Rectal smooth muscle tissue (tissue), 1 donor: ENCODE measurements at regions not wholly inside any gene's neighbourhood (a gene's known extent, or its start where the extent isn't known, plus 50 kb on each side); places are given as distances from the start of the nearest gene placed in this dataset.
"Not testable (repeated sequence)": the region's sequence is repeated elsewhere in the genome, so short reads cannot be mapped to it uniquely, and the experiment has no call there.

Experiments
- H3K27ac ChIP-seq: one replicate; pipeline ENCODE4 v1.7.0; 2013; ENCODE audit warnings: low read depth, low read length, inconsistent platforms
- H3K27me3 ChIP-seq: one replicate; pipeline ENCODE4 v1.7.0; 2013; ENCODE audit warnings: low read length; ENCODE audit not compliant: control insufficient read depth, insufficient read depth
- H3K36me3 ChIP-seq: one replicate; pipeline ENCODE4 v1.7.0; 2013; ENCODE audit warnings: low read length; ENCODE audit not compliant: control insufficient read depth, insufficient read depth
- H3K4me1 ChIP-seq: one replicate; pipeline ENCODE4 v1.7.0; 2013; ENCODE audit warnings: low read length; ENCODE audit not compliant: control insufficient read depth, insufficient read depth
- H3K4me3 ChIP-seq: one replicate; pipeline ENCODE4 v1.7.0; 2013; ENCODE audit warnings: low read length
- H3K9ac ChIP-seq: one replicate; pipeline ENCODE4 v1.7.0; 2013; ENCODE audit warnings: low read length

DNA sequence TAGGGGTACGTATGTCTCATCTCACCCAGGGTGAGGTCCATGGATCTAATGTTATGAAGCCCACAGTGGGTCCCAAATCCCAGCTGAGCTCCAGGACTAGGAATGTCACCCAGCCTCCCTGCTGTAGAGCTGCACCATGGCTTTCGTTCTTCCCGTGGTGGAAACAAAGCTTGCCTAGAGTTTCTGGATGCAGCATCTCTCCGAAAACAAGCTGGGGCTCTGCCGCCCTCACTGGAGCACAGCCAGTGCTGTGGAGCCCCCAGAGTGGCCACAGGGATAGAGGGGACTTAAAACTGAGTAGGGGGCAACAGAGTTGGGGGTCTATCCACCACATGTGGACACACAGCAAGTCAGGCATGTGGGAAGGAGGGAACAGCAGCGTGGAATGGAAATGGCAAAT lies 192.1 kb downstream of the ANKRD30B start:
- H3K27me3 ChIP-seq, H3K4me3 ChIP-seq, H3K4me1 ChIP-seq, H3K36me3 ChIP-seq, H3K9ac ChIP-seq, H3K27ac ChIP-seq: not testable (repeated sequence)

DNA sequence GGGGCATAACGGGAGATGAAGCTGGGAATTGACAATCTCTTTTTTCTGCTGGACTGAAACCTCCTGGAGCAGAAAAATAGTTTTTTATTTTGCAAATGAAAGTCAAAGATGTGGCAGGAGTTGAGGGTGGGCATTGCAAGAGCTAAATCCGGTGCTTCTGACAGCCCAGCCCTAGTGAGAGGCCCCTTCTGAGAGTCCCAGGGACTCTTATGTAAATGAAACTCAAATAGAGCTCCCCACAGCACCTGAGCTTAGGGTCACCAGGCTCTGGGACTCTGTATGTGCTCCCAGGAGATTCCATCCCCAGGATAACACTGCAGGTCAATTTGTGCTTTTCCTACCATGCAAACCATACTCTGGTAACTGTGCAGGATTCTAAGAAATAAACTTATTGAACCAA lies 192.8 kb downstream of the ANKRD30B start:
- Histone ChIP-seq H3K9ac (no peak overlapping the region), H3K27me3 (no peaks in the 10 kb centered on the region), H3K4me1 (no peaks in the 10 kb centered on the region), H3K4me3 (no peak overlapping the region), H3K36me3 (no peaks in the 10 kb centered on the region), H3K27ac (no peak overlapping the region)

DNA sequence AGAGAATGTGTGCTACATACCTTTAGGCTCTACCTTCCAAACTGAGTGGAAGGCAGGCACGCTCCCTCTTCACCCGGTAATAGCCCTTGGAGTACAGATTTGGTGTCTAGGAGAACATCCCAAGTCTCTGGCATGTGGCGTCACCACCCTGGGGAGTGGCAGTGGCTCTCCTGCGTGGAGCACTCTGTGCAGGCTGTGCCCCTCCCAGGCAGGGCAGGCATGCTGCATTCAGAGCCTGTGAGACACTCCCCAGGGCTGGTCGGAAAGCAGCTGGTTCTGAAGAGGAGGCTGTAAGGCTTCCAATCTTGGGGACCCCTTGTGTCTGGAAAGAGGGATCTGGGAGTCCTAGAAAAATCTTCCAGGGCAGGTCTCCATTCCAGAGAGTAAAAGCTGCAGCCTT lies 193.3 kb downstream of the ANKRD30B start:
- Histone ChIP-seq H3K36me3 (no peaks in the 10 kb centered on the region), H3K4me3 (no peak overlapping the region), H3K27me3 (no peaks in the 10 kb centered on the region), H3K27ac (no peak overlapping the region), H3K9ac (no peak overlapping the region), H3K4me1 (no peaks in the 10 kb centered on the region)

DNA sequence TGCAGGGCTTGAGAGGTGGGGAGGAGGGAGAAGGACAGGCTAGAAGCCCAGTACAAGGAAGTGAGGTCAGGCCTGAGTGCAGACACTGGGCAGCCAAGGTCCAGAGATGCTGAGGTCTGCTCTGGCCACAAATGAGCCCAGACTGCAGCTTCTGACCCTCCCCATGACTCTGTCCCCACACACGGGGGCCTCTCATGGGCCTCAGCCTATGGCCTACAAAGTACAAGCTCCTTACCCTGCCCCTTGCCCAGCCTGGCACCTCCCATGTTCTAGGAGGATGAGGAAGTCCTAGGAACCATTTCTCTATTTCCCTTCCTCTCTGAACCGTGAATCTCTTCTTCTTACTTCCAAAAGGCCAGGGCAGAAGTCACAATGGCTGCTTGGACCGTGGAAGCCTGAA lies 193.8 kb downstream of the ANKRD30B start:
- Histone ChIP-seq H3K4me1 (no peaks in the 10 kb centered on the region), H3K9ac (no peak overlapping the region), H3K27ac (no peak overlapping the region), H3K36me3 (no peaks in the 10 kb centered on the region), H3K4me3 (no peak overlapping the region), H3K27me3 (no peaks in the 10 kb centered on the region)

DNA sequence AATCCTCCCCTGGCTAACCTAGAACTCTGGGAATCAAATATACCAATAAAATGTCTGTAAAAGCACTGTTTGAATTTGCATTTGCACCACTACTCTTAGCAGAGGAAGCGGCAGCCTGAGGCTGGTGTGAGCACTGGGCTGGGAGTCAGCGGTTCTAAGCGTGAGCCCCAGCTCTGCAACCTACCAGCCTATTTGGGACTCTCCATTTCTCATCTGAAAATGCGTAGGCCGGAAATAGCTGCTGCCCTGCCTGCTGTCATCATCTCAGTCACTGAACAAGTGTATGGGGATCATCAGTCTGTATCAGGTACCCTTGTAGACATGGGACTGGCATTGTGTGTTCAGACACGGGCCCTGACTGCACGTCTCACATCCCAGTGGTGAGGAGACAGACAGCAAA lies 194.3 kb downstream of the ANKRD30B start:
- Histone ChIP-seq H3K4me3 (no peak overlapping the region), H3K27me3 (no peaks in the 10 kb centered on the region), H3K4me1 (no peaks in the 10 kb centered on the region), H3K27ac (no peak overlapping the region), H3K36me3 (no peaks in the 10 kb centered on the region), H3K9ac (no peak overlapping the region)

DNA sequence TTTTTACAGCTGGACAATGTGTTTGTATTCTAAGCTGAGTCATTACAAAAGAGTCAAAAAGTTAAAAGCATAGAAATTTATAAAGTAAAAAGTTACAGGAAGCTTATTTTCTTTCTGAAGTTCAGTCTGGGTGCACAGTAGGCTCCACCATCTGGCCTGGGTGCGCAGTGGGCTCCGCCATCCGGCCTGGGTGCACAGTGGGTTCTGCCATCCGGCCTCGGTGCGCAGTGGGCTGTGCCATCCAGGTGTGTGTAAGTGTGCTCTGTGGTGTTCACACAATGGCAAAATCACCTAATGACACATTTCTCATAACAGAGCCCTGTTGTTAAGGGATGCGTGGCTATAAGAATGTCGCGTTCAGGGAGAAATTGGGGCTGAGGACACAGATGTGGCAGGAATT lies 195.5 kb downstream of the ANKRD30B start:
- H3K27me3 ChIP-seq: no peaks in the 10 kb centered on the region
- no peaks in the 10 kb centered on the region for H3K4me1 ChIP-seq
- no peaks in the 10 kb centered on the region for H3K36me3 ChIP-seq

DNA sequence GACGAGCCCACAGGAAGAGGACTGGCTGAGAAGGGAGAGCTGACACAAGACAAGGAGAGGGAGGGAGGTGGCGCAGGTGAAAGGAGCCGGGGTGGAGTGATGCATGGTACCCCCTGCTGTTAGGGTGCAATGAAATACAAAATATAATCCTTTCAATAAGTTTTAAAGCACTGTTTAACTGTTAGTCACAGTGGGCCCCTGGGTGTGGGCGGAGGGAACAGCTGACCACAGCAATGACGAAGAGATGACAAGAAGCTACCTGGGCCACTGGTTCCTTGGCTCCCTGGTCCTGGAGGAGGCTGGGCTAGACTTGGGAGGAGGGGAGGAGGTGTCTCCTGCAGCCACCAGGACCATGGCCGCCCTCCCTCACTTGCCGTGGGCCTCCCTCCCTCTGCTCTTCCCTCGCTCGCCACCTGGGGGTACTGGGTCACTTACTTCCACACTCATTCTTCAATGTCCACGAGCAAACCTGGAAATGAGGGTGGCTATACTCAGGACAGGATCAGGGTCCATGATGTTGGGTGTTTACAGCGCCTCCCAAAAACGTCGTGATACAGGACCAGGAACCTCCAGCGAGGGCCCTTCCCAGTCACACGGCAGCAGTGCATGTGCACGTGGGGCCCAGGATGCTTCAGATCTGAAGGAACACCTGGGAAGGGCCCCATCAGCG lies 196.1 kb downstream of the ANKRD30B start:
- no peaks in the 10 kb centered on the region for H3K27me3 ChIP-seq
- H3K4me1 ChIP-seq: no peaks in the 10 kb centered on the region
- no peak overlapping the region for H3K4me3 ChIP-seq
- no peaks in the 10 kb centered on the region for H3K36me3 ChIP-seq
- no peak overlapping the region for H3K27ac ChIP-seq
- no peak overlapping the region for H3K9ac ChIP-seq

More for the DNA sequence above, 195.5 kb downstream of the ANKRD30B start:
- no peak overlapping the region for H3K27ac ChIP-seq
- H3K9ac ChIP-seq: no peak overlapping the region
- H3K4me3 ChIP-seq: no peak overlapping the region

DNA sequence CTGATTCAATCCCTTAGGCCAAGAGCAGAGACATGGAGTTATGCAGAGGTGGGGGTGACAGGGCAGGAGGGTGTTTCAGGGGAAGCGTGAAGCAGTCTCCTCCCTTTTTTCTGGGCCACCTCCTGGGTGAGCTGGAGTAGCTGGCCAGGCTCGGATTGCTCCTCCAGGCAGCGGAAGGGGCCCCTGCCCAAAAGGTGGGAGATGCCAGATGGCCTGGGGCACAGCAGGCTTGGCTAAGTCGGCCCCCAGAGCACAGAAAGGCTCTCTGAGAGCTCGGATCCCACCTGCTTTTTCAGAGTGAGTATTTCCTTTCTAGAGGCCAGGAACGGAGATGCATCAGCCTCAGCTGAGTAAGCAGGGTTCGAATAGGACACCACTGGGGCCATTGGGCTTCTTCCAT lies 196.9 kb downstream of the ANKRD30B start:
- Histone ChIP-seq H3K36me3 (no peaks in the 10 kb centered on the region), H3K9ac (no peak overlapping the region), H3K27ac (no peak overlapping the region), H3K4me3 (no peak overlapping the region), H3K27me3 (no peaks in the 10 kb centered on the region), H3K4me1 (no peaks in the 10 kb centered on the region)

DNA sequence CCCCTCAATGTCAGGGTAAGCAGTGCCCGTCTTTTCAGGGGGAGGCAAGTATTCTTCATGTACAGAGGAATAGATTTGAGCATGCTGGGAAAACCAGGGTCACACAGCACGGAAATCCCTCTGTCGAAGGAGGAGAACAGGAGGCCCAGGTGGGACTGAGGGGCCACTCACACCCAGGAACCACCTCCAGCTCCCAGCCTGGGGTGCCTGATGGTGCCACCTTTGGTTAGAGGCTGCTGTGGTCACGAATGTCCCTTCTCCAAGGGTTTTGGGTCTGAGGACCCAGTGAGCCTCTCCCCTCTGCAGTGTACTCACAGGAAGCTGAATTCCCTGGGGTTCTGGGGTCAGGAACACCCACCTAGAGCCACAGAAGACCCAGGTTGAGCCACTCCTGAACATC lies 197.3 kb downstream of the ANKRD30B start:
- Histone ChIP-seq H3K4me1 (no peaks in the 10 kb centered on the region), H3K4me3 (no peak overlapping the region), H3K9ac (no peak overlapping the region), H3K27ac (no peak overlapping the region), H3K27me3 (no peaks in the 10 kb centered on the region), H3K36me3 (no peaks in the 10 kb centered on the region)

DNA sequence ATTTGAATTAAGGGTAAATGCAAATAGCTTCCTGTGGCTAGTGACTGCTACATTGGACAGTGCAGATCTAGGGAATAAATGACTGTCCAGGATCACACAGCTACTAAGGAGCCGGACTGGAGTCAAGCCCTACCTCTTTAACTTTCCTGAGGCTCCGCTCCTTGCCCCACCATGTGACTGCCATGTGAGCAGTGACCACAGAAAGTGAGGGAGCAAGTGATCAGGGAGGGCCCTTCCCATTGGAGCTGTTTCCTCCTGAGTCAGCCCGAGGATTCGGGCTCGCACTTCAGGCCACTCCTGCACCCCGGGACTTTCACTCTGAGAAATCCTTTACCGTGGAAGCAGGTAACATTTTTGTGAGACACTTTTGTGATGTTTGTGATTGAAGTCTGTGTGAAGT lies 198.0 kb downstream of the ANKRD30B start:
- Histone ChIP-seq H3K36me3 (no peaks in the 10 kb centered on the region), H3K27me3 (no peaks in the 10 kb centered on the region), H3K4me3 (no peak overlapping the region), H3K27ac (no peak overlapping the region), H3K9ac (no peak overlapping the region), H3K4me1 (no peaks in the 10 kb centered on the region)

DNA sequence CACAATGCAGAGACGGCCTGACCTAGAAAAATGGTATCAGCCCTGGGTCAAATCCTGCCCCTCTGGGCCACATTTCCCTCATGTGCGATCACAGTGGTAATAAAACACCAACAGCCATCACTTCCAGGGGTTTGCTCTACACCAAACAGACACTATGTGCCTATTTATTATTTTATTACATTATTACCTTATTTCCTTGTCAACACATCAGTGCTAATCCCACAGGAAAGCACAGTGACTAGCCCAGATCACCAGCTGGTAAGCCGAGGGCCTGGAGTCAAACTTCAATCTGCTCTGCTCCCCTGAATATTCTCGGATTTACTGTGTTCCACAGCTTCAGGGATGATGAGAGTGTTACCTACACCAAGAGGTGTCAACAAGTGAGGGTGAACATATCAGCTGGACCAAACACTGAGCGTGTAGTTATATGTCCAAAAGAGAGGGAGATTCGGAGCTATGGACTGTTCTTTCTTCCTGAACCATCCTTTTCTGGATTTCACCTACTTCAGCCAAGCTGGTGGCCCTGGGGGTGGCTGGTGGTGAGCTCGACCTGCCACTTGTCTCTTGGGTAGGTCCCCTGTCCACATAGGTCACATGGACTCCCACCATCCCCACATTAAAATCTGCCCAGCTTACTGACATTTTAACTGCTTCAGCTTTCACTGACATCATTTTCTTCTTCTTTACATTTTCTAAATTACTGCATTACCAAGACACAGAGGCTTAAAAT lies 198.9 kb downstream of the ANKRD30B start:
- not testable (repeated sequence) for H3K27ac ChIP-seq

DNA sequence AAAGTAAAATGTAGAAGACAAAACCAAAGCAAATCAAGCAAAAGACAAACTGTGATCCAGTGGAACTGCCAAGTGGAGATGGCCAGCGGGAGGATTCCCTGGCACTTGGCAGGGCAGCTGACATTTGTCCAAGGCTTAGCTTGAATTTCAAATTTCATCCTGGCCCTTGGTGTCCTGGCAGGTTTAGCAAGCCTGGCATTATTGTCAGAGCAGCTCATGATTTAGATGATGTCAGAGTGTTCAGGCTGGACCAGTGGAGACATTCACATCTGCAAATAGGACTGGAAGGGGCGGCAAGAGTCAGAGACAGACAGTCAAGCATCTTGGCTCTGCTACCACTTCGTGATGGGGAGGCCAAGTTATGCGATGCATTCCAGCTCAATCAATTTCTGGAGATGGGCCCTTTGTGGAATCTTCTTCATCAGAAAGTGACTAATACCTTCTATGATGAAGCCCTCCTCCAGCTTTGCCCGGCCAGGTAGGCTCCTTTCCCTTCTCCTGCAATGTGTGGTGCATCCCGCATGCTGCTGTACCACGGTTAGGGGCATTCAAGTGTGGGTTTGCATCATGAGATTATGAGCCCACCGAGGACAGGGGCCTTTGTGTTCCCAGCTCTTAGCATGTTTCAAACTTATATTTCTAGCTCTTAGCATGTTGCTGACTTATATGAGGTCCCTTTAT lies 199.7 kb downstream of the ANKRD30B start:
- no peak overlapping the region for H3K27ac ChIP-seq

More for the DNA sequence above, 198.9 kb downstream of the ANKRD30B start:
- H3K4me3 ChIP-seq, H3K27me3 ChIP-seq, H3K36me3 ChIP-seq, H3K4me1 ChIP-seq, H3K9ac ChIP-seq: not testable (repeated sequence)

More for the DNA sequence above, 199.7 kb downstream of the ANKRD30B start:
- no peak overlapping the region for H3K4me3 ChIP-seq
- H3K27me3 ChIP-seq: no peaks in the 10 kb centered on the region
- H3K4me1 ChIP-seq: no peaks in the 10 kb centered on the region
- H3K9ac ChIP-seq: no peak overlapping the region
- H3K36me3 ChIP-seq: no peaks in the 10 kb centered on the region
